ENCODE measurements at regions not wholly inside any gene's neighbourhood (a gene's known extent, or its start where the extent isn't known, plus 50 kb on each side); places are given as distances from the start of the nearest gene placed in this dataset.

DNA sequence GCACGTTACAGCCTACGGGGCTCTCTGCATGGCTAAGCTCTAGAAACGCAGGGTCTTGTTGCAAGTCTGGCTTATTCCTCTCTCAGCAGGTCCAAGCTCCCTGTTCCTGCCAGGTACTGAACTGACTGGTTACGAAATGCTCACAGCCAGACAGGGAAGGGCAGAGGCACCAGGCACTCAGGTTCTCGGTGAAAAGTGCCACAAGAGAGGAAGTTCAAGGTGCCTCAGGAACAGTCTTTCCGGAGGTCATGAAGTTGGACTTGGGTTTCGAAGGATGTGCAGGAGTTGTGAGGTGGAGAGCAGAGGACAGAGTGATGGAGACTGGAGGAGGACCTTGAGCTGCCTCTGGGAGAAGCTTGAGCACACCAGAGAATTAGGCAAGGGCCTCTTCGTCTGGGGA, 124.7 kb upstream of the GSE1 start:
- TF ChIP-seq, protein P1, sequence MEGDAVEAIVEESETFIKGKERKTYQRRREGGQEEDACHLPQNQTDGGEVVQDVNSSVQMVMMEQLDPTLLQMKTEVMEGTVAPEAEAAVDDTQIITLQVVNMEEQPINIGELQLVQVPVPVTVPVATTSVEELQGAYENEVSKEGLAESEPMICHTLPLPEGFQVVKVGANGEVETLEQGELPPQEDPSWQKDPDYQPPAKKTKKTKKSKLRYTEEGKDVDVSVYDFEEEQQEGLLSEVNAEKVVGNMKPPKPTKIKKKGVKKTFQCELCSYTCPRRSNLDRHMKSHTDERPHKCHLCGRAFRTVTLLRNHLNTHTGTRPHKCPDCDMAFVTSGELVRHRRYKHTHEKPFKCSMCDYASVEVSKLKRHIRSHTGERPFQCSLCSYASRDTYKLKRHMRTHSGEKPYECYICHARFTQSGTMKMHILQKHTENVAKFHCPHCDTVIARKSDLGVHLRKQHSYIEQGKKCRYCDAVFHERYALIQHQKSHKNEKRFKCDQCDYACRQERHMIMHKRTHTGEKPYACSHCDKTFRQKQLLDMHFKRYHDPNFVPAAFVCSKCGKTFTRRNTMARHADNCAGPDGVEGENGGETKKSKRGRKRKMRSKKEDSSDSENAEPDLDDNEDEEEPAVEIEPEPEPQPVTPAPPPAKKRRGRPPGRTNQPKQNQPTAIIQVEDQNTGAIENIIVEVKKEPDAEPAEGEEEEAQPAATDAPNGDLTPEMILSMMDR (conservative IDR thresholded peaks at IDR 0.05) = no peak
- no peak for TF ChIP-seq EZH2 (IDR thresholded peaks at IDR 0.05; ENCODE audit: low read depth)

Data from PC-9 (cell line).